HL-60 (cell line): ENCODE measurements at regions not wholly inside any gene's neighbourhood (a gene's known extent, or its start where the extent isn't known, plus 50 kb on each side); places are given as distances from the start of the nearest gene placed in this dataset.

Source experiments
- DNase-seq, 2 experiments: peaks; one replicate each; pipeline ENCODE4 v3.0.0-alpha.2; 2010 to 2020; ENCODE audit warnings: low read depth in 1 of 2, low spot score in 1 of 2
- H3K27ac ChIP-seq: fragments of 250-450 bp; sonication (Bioruptor Pico); replicated peaks from 2 replicates; pipeline ENCODE4 v1.5.1; 2020; ENCODE audit warnings: mild to moderate bottlenecking, moderate library complexity
- H3K27me3 ChIP-seq: fragments of 250-450 bp; sonication (Bioruptor Pico); 2 replicates; pipeline ENCODE4 v1.5.1; 2021; ENCODE audit warnings: mild to moderate bottlenecking, moderate library complexity; ENCODE audit not compliant: insufficient read depth, poor library complexity, severe bottlenecking
- H3K4me3 ChIP-seq: replicated peaks from 2 replicates; pipeline ENCODE4 v1.5.1; 2011; ENCODE audit warnings: mild to moderate bottlenecking, control low read depth, low read length; ENCODE audit not compliant: insufficient read depth
- GABPA ChIP-seq: IDR thresholded peaks from 2 replicates; pipeline ENCODE4 v1.6.1; 2012; ENCODE audit warnings: low read depth
- POLR2AphosphoS5 ChIP-seq: IDR thresholded peaks from 2 replicates; pipeline ENCODE4 v1.6.1; 2012; ENCODE audit warnings: low read depth
- REST ChIP-seq: IDR thresholded peaks from 2 replicates; pipeline ENCODE4 v1.6.1; 2012; ENCODE audit warnings: low read depth; ENCODE audit not compliant: insufficient replicate concordance
- SPI1 ChIP-seq: IDR thresholded peaks from 2 replicates; pipeline ENCODE4 v1.6.1; 2012; ENCODE audit warnings: low read depth, mild to moderate bottlenecking, borderline replicate concordance
- TF ChIP-seq, protein P1 (sequence below): IDR thresholded peaks from one replicate; pipeline ENCODE4 v1.5.1; 2011; ENCODE audit warnings: low read length, control low read depth, inconsistent platforms; ENCODE audit not compliant: insufficient read depth

DNA sequence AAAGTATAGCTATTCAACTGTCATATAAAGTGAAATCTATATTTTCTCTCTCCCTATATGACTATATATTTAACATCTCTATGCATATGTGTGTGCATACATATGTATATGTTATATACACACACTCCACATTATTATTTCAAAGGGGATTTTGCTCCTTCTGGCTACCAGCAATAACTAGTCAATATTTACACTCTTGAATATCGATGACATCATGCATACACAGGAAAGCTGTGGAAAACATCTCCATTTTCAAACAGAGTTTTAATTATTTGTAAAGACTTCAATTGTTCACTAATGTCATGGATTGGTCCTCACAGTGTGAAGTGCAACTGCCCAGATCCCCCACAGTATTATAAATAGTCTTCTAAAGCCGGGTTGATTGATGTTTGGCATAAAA, 195.9 kb upstream of the TCF4 start:
- DNase-seq: no peak
- TF ChIP-seq SPI1: no peak
- TF ChIP-seq GABPA: no peak
- no peak for TF ChIP-seq POLR2AphosphoS5
- TF ChIP-seq, protein P1, sequence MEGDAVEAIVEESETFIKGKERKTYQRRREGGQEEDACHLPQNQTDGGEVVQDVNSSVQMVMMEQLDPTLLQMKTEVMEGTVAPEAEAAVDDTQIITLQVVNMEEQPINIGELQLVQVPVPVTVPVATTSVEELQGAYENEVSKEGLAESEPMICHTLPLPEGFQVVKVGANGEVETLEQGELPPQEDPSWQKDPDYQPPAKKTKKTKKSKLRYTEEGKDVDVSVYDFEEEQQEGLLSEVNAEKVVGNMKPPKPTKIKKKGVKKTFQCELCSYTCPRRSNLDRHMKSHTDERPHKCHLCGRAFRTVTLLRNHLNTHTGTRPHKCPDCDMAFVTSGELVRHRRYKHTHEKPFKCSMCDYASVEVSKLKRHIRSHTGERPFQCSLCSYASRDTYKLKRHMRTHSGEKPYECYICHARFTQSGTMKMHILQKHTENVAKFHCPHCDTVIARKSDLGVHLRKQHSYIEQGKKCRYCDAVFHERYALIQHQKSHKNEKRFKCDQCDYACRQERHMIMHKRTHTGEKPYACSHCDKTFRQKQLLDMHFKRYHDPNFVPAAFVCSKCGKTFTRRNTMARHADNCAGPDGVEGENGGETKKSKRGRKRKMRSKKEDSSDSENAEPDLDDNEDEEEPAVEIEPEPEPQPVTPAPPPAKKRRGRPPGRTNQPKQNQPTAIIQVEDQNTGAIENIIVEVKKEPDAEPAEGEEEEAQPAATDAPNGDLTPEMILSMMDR: no peak
- no peak for TF ChIP-seq REST
- peaks cover 34% of the 10 kb centered on the region for H3K27me3 ChIP-seq

DNA sequence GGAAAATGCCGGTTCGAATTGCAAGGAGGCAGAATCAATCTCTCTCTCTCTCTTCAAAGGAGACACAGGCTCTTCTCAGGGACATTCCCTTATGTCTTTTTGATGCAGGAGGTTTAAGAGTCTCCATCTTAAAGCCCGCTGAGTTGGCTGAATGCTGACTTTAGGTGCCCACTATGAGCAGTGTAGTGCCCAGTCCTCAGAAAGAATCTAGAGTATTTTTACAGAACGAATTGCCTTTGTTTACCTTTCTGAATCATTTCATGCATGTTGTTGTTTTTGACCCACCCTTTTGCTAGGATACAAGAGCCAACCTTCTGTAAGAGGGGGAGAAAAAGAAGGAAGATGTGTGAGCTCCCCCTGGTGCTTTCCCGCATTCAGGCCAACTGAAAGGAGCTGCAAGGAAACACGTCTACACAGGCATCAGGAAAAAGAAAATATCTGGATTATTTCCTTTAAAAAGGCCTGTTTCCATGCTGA, 193.5 kb upstream of the TCF4 start:
- Histone ChIP-seq H3K27ac (no peak overlapping the region), H3K4me3 (no peak overlapping the region), H3K27me3 (peaks cover 34% of the 10 kb centered on the region)
- peak in 1 of 2 experiments; percentile 31 for DNase-seq
- TF ChIP-seq GABPA (no peak), REST (no peak), SPI1 (no peak)
- TF ChIP-seq, protein P1: peak; percentile 12

More for the DNA sequence above, 195.9 kb upstream of the TCF4 start:
- H3K27ac ChIP-seq: no peak overlapping the region
- H3K4me3 ChIP-seq: no peak overlapping the region

DNA sequence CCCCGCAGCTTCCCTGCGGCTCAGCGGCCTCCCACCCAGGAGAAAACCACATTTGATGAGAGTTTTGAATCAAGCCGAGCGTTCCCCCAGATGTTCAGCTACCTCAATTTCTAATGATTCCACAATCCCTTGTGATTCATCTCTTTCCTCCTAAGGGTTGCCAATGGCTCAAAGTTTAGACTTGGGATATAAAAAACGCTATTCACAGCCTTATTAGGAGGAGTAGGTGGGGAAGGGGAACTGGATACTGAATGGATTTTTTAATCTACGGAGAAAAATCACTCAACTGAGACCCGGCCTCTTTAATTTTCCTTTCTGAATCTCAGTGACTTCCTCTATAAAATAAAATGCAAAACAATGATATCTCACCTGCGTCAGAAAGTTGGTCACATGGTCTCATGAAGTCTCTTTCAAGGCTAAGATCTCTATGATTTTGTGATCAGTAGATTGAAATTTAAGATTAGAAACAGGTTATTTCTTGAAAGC, 192.6 kb upstream of the TCF4 start:
- Histone ChIP-seq H3K27ac (no peak overlapping the region), H3K4me3 (no peak overlapping the region), H3K27me3 (peaks cover 34% of the 10 kb centered on the region)
- TF ChIP-seq REST (no peak), GABPA (no peak), SPI1 (0 out of 2 replicates have a peak, but pooled peaks have one; percentile 36)
- TF ChIP-seq, protein P1: no peak
- DNase-seq: no peak
